Body of pancreas (tissue), 4 donors: ENCODE measurements at regions not wholly inside any gene's neighbourhood (a gene's known extent, or its start where the extent isn't known, plus 50 kb on each side); places are given as distances from the start of the nearest gene placed in this dataset.

ENCODE experiments used
- POLR2A ChIP-seq, 3 donors: fragments of 450-650 bp; IDR thresholded peaks; one replicate each; pipeline ENCODE4 v1.6.1; 2016; ENCODE audit warnings: antibody characterized with exemption in 3 of 3, mild to moderate bottlenecking in 2 of 3
- TF ChIP-seq, protein P1 (sequence below), 7 experiments: fragments of 450-650 bp in 4 of 7; fragments of 200-600 bp in 3 of 7; sonication (generic) in 3 of 7; IDR thresholded peaks; one replicate each; pipeline ENCODE4 v1.5.1; 2016 to 2019; ENCODE audit warnings: antibody characterized with exemption in 7 of 7

DNA sequence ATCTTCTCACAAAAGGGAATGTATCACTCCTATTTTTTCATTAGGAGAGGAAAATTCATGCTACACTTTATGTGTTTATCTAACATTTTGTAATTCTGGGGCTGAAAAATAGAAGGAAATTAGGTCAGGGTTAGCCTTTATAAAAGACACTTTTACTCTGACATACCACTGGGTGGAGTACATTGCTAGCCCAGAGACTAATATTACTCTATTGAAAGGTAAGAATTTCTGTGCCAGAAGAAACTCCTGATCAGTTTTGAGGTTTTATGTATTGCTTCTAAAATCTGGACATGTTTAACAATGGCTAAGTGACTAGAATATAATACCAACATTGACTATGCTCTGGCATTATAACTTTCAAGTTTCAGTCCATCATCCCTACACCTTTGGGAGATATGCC is 724.6 kb downstream of the USP25 start:
- no peak for TF ChIP-seq POLR2A (IDR thresholded peaks at IDR 0.05)
- TF ChIP-seq, protein P1, sequence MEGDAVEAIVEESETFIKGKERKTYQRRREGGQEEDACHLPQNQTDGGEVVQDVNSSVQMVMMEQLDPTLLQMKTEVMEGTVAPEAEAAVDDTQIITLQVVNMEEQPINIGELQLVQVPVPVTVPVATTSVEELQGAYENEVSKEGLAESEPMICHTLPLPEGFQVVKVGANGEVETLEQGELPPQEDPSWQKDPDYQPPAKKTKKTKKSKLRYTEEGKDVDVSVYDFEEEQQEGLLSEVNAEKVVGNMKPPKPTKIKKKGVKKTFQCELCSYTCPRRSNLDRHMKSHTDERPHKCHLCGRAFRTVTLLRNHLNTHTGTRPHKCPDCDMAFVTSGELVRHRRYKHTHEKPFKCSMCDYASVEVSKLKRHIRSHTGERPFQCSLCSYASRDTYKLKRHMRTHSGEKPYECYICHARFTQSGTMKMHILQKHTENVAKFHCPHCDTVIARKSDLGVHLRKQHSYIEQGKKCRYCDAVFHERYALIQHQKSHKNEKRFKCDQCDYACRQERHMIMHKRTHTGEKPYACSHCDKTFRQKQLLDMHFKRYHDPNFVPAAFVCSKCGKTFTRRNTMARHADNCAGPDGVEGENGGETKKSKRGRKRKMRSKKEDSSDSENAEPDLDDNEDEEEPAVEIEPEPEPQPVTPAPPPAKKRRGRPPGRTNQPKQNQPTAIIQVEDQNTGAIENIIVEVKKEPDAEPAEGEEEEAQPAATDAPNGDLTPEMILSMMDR (IDR thresholded peaks at IDR 0.05) = peak in 4 of 7 experiments; percentile 13 to 30 (median 23)
